HEK293 (cell line): ENCODE measurements at regions not wholly inside any gene's neighbourhood (a gene's known extent, or its start where the extent isn't known, plus 50 kb on each side); places are given as distances from the start of the nearest gene placed in this dataset.

ENCODE experiments used
- CTCF ChIA-PET: fragments of 350-600 bp; formaldehyde crosslinking; extraction: SDS; loops from one replicate; lab custom pipeline; 2021; ENCODE audit warnings: antibody characterized with exemption; lab: Yijun Ruan, JAX
- POLR2A ChIA-PET: fragments of 300-600 bp; formaldehyde crosslinking; extraction: SDS; loops from one replicate; lab custom pipeline; 2020; ENCODE audit warnings: antibody characterized with exemption, inconsistent platforms; lab: Yijun Ruan, JAX
- H3K27ac ChIP-seq: fragments of 200-500 bp; sonication (Bioruptor generic); 2 replicates; pipeline ENCODE4 v1.5.1; 2014; ENCODE audit warnings: low read depth, low read length, control low read depth, inconsistent platforms; ENCODE audit errors: extremely low read depth
- H3K36me3 ChIP-seq, 2 experiments: fragments of 200-500 bp in 1 of 2; sonication (Bioruptor generic) in 1 of 2; 1 replicate in 1 of 2; 2 replicates in 1 of 2; pipeline ENCODE4 v1.5.1; 2014 to 2017; ENCODE audit warnings: inconsistent platforms in 2 of 2, low read length in 2 of 2; ENCODE audit not compliant: control insufficient read depth in 2 of 2, insufficient read depth in 1 of 2
- H3K4me1 ChIP-seq: fragments of 200-500 bp; sonication (Bioruptor generic); 2 replicates; pipeline ENCODE4 v1.5.1; 2014; ENCODE audit warnings: mild to moderate bottlenecking, low read length, inconsistent platforms; ENCODE audit not compliant: control insufficient read depth, insufficient read depth
- H3K4me3 ChIP-seq: 2 replicates; pipeline ENCODE4 v1.5.1; 2011; ENCODE audit warnings: low read depth, mild to moderate bottlenecking, control low read depth, low read length, moderate library complexity
- H3K9me3 ChIP-seq: fragments of 200-500 bp; sonication (Bioruptor generic); 2 replicates; pipeline ENCODE4 v1.5.1; 2014; ENCODE audit warnings: low read depth, low read length, inconsistent platforms; ENCODE audit not compliant: control insufficient read depth, insufficient read depth
- GFI1B ChIP-seq: fragments of 450-650 bp; formaldehyde crosslinking; IDR thresholded peaks from 2 replicates; pipeline ENCODE4 v1.5.1; 2016; ENCODE audit warnings: missing biosample characterization, missing genetic modification characterization
- HOXC10 ChIP-seq: sonication (generic); formaldehyde crosslinking; IDR thresholded peaks from 2 replicates; pipeline ENCODE4 v1.8.1; 2023; ENCODE audit warnings: mild to moderate bottlenecking, missing genetic modification reagents
- KLF10 ChIP-seq: fragments of 450-650 bp; IDR thresholded peaks from 2 replicates; pipeline ENCODE4 v1.5.1; 2018; ENCODE audit warnings: missing biosample characterization, mild to moderate bottlenecking, missing genetic modification characterization
- PRDM6 ChIP-seq: fragments of 450-650 bp; formaldehyde crosslinking; IDR thresholded peaks from 2 replicates; pipeline ENCODE4 v1.5.1; 2017; ENCODE audit warnings: missing biosample characterization, missing genetic modification characterization
- SCRT1 ChIP-seq: fragments of 450-650 bp; formaldehyde crosslinking; IDR thresholded peaks from 2 replicates; pipeline ENCODE4 v1.5.1; 2016; ENCODE audit warnings: missing biosample characterization, missing genetic modification characterization, borderline replicate concordance
- TCF7L2 ChIP-seq: IDR thresholded peaks from 2 replicates; pipeline ENCODE4 v1.6.1; 2011; ENCODE audit warnings: low read depth, mild to moderate bottlenecking, inconsistent platforms, low read length, moderate library complexity, borderline replicate concordance
- ZNF133 ChIP-seq: fragments of 450-650 bp; formaldehyde crosslinking; IDR thresholded peaks from 2 replicates; pipeline ENCODE4 v1.5.1; 2016; ENCODE audit warnings: missing biosample characterization, missing genetic modification characterization
- ZNF16 ChIP-seq: fragments of 450-650 bp; formaldehyde crosslinking; IDR thresholded peaks from 2 replicates; pipeline ENCODE4 v1.5.1; 2016; ENCODE audit warnings: low read depth, missing biosample characterization, missing genetic modification characterization
- ZNF184 ChIP-seq: fragments of 450-650 bp; IDR thresholded peaks from 2 replicates; pipeline ENCODE4 v1.5.1; 2018; ENCODE audit warnings: missing biosample characterization, mild to moderate bottlenecking, missing genetic modification characterization
- ZNF366 ChIP-seq: fragments of 450-650 bp; formaldehyde crosslinking; conservative IDR thresholded peaks from 2 replicates; pipeline ENCODE4 v1.5.1; 2016; ENCODE audit warnings: missing biosample characterization, missing genetic modification characterization
- ZNF416 ChIP-seq: fragments of 450-650 bp; formaldehyde crosslinking; IDR thresholded peaks from 2 replicates; pipeline ENCODE4 v1.5.1; 2016; ENCODE audit warnings: missing biosample characterization, missing genetic modification characterization
- ZNF473 ChIP-seq: fragments of 450-650 bp; formaldehyde crosslinking; IDR thresholded peaks from 2 replicates; pipeline ENCODE4 v1.5.1; 2017; ENCODE audit warnings: missing biosample characterization, missing genetic modification characterization
- ZNF501 ChIP-seq: fragments of 450-650 bp; formaldehyde crosslinking; IDR thresholded peaks from 2 replicates; pipeline ENCODE4 v1.5.1; 2016; ENCODE audit warnings: missing biosample characterization, missing genetic modification characterization
- ZNF558 ChIP-seq: fragments of 450-650 bp; formaldehyde crosslinking; IDR thresholded peaks from 2 replicates; pipeline ENCODE4 v1.5.1; 2016; ENCODE audit warnings: missing biosample characterization, missing genetic modification characterization
- ZNF600 ChIP-seq: fragments of 450-650 bp; formaldehyde crosslinking; IDR thresholded peaks from 2 replicates; pipeline ENCODE4 v1.5.1; 2016; ENCODE audit warnings: missing biosample characterization, missing genetic modification characterization
- ZNF610 ChIP-seq: fragments of 450-650 bp; formaldehyde crosslinking; IDR thresholded peaks from 2 replicates; pipeline ENCODE4 v1.5.1; 2016; ENCODE audit warnings: missing biosample characterization, missing genetic modification characterization, borderline replicate concordance
- ZNF639 ChIP-seq: fragments of 450-650 bp; formaldehyde crosslinking; IDR thresholded peaks from 2 replicates; pipeline ENCODE4 v1.5.1; 2016; ENCODE audit warnings: missing biosample characterization, missing genetic modification characterization
- ZNF792 ChIP-seq: fragments of 450-650 bp; formaldehyde crosslinking; IDR thresholded peaks from 2 replicates; pipeline ENCODE4 v1.5.1; 2016; ENCODE audit warnings: missing biosample characterization, missing genetic modification characterization
- ZSCAN30 ChIP-seq: fragments of 450-650 bp; IDR thresholded peaks from 2 replicates; pipeline ENCODE4 v1.5.1; 2018; ENCODE audit warnings: missing biosample characterization, mild to moderate bottlenecking, missing genetic modification characterization, moderate library complexity
- ZSCAN4 ChIP-seq: fragments of 450-650 bp; formaldehyde crosslinking; IDR thresholded peaks from 2 replicates; pipeline ENCODE4 v1.5.1; 2017; ENCODE audit warnings: missing biosample characterization, missing genetic modification characterization

GRCh38 chr19:31470952-31471351 is 121.7 kb upstream of the TSHZ3 start:
- CTCF ChIA-PET = no interaction called here
- H3K36me3 ChIP-seq = no peaks in the 10 kb centered on the region

GRCh38 chr19:31478241-31478640 is 129.0 kb upstream of the TSHZ3 start:
- ChIA-PET POLR2A (interaction anchor here (0.7 kb wide), 1 partner anchor 1173 kb away, joined by 6 read pairs; no protein-coding TSS in a partner anchor), CTCF (interaction anchor here (0.6 to 0.7 kb wide), 2 partner anchors 15 to 1069 kb away, joined by 3 read pairs; no protein-coding TSS in a partner anchor)
- Histone ChIP-seq H3K4me3 (no peak overlapping the region), H3K4me1 (peaks cover 5% of the 10 kb centered on the region; the same call in 1 of the 2 replicates), H3K9me3 (no peaks in the 10 kb centered on the region; the same call in none of the 2 replicates), H3K27ac (no peak overlapping the region), H3K36me3 (no peaks in the 10 kb centered on the region)
- no peak for TF ChIP-seq ZNF366
- TF ChIP-seq ZNF639 (tag by site-specific recombination) = no peak
- TF ChIP-seq ZNF610 (tag by site-specific recombination) = no peak
- no peak for TF ChIP-seq ZNF184 (tag by site-specific recombination)

More at GRCh38 chr19:31470952-31471351, 121.7 kb upstream of the TSHZ3 start:
- no peaks in the 10 kb centered on the region for H3K4me1 ChIP-seq
- no peaks in the 10 kb centered on the region for H3K9me3 ChIP-seq
- POLR2A ChIA-PET = no interaction called here
- H3K27ac ChIP-seq = no peak overlapping the region
- no peak overlapping the region for H3K4me3 ChIP-seq
- TF ChIP-seq HOXC10 (CRISPR knock-in tag) (no peak), ZNF416 (tag by site-specific recombination) (no peak), PRDM6 (tag by site-specific recombination) (no peak), TCF7L2 (no peak), GFI1B (tag by site-specific recombination) (no peak), ZNF16 (tag by site-specific recombination) (no peak), ZNF473 (tag by site-specific recombination) (no peak), ZSCAN4 (tag by site-specific recombination) (no peak), KLF10 (tag by site-specific recombination) (no peak), ZNF558 (tag by site-specific recombination) (no peak), ZNF501 (tag by site-specific recombination) (no peak), ZNF792 (tag by site-specific recombination) (no peak), ZNF133 (tag by site-specific recombination) (no peak), SCRT1 (tag by site-specific recombination) (no peak), ZNF600 (tag by site-specific recombination) (no peak), ZSCAN30 (tag by site-specific recombination) (no peak)
